Panc1 (cell line): ENCODE measurements at regions not wholly inside any gene's neighbourhood (a gene's known extent, or its start where the extent isn't known, plus 50 kb on each side); places are given as distances from the start of the nearest gene placed in this dataset.

Experiments used
- POLR2AphosphoS5 ChIP-seq: IDR thresholded peaks from 2 replicates; pipeline ENCODE4 v1.6.1; 2012; ENCODE audit warnings: mild to moderate bottlenecking, low read depth, low read length, moderate library complexity
- TF ChIP-seq, protein P1 (sequence below): fragments of 450-650 bp; IDR thresholded peaks from 2 replicates; pipeline ENCODE4 v1.5.1; 2017; ENCODE audit warnings: mild to moderate bottlenecking

DNA sequence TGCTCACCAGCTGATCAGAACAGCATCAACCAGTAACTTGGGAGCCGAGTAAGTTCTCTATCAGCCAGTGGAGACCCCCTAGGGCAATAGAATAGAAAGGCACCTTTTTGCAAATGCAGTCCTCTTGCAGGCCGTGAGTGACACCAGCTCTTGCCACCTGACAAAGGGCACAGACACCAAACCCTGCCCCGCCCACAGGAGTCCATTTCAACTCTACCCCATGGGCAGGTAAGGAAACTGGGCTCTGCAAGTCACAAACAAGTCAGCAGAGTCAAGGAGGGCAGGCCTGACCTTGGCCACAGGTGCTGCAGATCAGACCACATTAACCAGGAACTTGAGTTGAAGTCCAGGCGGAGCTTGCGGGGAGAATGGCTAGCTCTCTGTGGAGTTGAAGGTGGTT lies 77.4 kb upstream of the SPATA13 start:
- TF ChIP-seq, protein P1, sequence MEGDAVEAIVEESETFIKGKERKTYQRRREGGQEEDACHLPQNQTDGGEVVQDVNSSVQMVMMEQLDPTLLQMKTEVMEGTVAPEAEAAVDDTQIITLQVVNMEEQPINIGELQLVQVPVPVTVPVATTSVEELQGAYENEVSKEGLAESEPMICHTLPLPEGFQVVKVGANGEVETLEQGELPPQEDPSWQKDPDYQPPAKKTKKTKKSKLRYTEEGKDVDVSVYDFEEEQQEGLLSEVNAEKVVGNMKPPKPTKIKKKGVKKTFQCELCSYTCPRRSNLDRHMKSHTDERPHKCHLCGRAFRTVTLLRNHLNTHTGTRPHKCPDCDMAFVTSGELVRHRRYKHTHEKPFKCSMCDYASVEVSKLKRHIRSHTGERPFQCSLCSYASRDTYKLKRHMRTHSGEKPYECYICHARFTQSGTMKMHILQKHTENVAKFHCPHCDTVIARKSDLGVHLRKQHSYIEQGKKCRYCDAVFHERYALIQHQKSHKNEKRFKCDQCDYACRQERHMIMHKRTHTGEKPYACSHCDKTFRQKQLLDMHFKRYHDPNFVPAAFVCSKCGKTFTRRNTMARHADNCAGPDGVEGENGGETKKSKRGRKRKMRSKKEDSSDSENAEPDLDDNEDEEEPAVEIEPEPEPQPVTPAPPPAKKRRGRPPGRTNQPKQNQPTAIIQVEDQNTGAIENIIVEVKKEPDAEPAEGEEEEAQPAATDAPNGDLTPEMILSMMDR, result no peak
- no peak for TF ChIP-seq POLR2AphosphoS5
